ENCODE measurements at regions not wholly inside any gene's neighbourhood (a gene's known extent, or its start where the extent isn't known, plus 50 kb on each side); places are given as distances from the start of the nearest gene placed in this dataset.

DNA sequence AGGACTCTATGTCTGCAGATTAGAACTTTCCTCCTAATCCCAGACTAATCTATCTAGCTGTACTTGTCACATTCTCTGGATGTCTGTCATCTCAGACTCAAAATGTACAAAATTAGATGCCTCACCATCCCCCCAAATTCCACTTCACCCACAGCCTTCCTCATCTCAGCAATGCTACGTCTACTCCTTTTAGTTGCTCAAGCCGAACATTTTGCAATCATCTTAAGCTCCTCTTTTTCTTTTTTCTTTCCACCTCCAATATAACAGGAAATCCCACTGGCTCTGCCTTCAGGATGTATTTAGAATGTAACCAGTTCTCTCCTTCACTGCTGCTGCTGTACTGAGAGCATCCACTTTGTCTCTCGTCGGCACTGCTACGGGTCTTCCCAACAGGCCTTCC lies 1091.8 kb downstream of the TBC1D22A start:
- in situ Hi-C loops (cut with HindIII; ENCODE audit: extremely low pct_ligation_motif_present, low pct_unique_long_range_greater_than_20kb), result no loop called here
- FAIRE-seq (no peak), DNase-seq (ENCODE audit: low spot score) (no peak), ATAC-seq (no peak)
- CTCF ChIA-PET (ENCODE audit: low intra/inter-chr PET ratio, low total read pairs), result no interaction called here
- no peaks in the 10 kb centered on the region for H4K20me1 ChIP-seq (ENCODE audit: insufficient read depth, low read length)
- H3K4me2 ChIP-seq (ENCODE audit: low read depth, low read length), result no peak overlapping the region
- no peaks in the 10 kb centered on the region for H3K4me1 ChIP-seq (ENCODE audit: insufficient read depth, low read length)
- peaks cover 0 to 20% of the 10 kb centered on the region in 2 experiments; a peak in 2 of 5 replicates for H3K27me3 ChIP-seq (ENCODE audit: control insufficient read depth in 1 of 2, insufficient read depth in 2 of 2, low read length in 2 of 2)
- no peaks in the 10 kb centered on the region for H3K36me3 ChIP-seq (replicated peaks in 1 of 2; ENCODE audit: control insufficient read depth in 1 of 2, insufficient read depth in 2 of 2, low read length in 2 of 2)
- H3K79me2 ChIP-seq (ENCODE audit: insufficient read depth, low read length), result no peaks in the 10 kb centered on the region
- no peak for TF ChIP-seq ZBTB1 (CRISPR knock-in tag; IDR thresholded peaks at IDR 0.05; ENCODE audit: borderline replicate concordance)
- TF ChIP-seq MAFF (IDR thresholded peaks at IDR 0.05; ENCODE audit: low read depth, low read length), result no peak
- no peak for TF ChIP-seq ZFP37 (CRISPR knock-in tag; IDR thresholded peaks at IDR 0.05; ENCODE audit: borderline replicate concordance)
- TF ChIP-seq NFIB (CRISPR knock-in tag; IDR thresholded peaks at IDR 0.05; ENCODE audit: borderline replicate concordance), result no peak
- TF ChIP-seq, protein P1, sequence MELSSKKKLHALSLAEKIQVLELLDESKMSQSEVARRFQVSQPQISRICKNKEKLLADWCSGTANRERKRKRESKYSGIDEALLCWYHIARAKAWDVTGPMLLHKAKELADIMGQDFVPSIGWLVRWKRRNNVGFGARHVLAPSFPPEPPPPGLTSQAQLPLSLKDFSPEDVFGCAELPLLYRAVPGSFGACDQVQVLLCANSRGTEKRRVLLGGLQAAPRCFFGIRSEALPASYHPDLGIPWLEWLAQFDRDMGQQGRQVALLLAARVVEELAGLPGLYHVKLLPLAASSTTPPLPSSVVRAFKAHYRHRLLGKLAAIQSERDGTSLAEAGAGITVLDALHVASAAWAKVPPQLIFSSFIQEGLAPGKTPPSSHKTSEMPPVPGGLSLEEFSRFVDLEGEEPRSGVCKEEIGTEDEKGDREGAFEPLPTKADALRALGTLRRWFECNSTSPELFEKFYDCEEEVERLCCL (CRISPR knock-in tag; IDR thresholded peaks at IDR 0.05; ENCODE audit: borderline replicate concordance), result no peak
- TF ChIP-seq, protein P2, sequence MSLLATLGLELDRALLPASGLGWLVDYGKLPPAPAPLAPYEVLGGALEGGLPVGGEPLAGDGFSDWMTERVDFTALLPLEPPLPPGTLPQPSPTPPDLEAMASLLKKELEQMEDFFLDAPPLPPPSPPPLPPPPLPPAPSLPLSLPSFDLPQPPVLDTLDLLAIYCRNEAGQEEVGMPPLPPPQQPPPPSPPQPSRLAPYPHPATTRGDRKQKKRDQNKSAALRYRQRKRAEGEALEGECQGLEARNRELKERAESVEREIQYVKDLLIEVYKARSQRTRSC (CRISPR knock-in tag; IDR thresholded peaks at IDR 0.05; ENCODE audit: low read depth), result no peak
- WGBS (ENCODE audit: low lambda C conversion rate), result 46% methylated on average over 5 of the region's 5 CpGs
- intact Hi-C loops (cut with micrococcal nuclease; ENCODE audit: unreplicated experiment), result no loop called here
- no TSS peak for BruUV-seq (replicated peaks)
- H3K4me3 ChIP-seq (replicated peaks in 1 of 3; ENCODE audit: insufficient read depth in 1 of 3, low read depth in 2 of 3, low read length in 3 of 3), result no peak overlapping the region
- H2AFZ ChIP-seq (ENCODE audit: low read length), result no peak overlapping the region
- H3K9ac ChIP-seq (ENCODE audit: insufficient read depth, low read depth, low read length), result no peak overlapping the region
- POLR2A ChIA-PET, result no interaction called here
- H3K27ac ChIP-seq (ENCODE audit: extremely low read length, insufficient read depth, low read length), result no peak overlapping the region
- H3K9me3 ChIP-seq (ENCODE audit: low read length), result no peaks in the 10 kb centered on the region

DNA sequence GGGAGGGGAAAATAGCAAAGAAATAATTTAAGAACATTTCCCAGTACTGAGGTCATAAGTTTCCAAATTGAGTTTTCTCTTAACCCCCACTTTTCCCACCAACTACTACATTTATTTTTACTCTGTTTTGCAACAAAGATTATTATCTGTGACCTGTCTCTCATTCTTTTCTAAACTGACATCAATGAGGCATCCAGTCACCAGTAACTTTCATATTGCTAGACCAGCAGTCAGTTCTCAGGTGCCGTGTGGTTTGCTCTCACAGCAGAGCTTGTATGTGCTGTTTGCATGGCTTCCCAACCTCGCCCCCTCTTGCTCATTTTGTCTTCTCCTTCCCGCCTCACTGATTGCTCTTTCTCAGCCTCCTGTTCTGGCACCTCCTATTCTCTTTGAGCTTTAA lies 1091.3 kb downstream of the TBC1D22A start:
- in situ Hi-C loops (cut with HindIII; ENCODE audit: extremely low pct_ligation_motif_present, low pct_unique_long_range_greater_than_20kb), result no loop called here
- WGBS (ENCODE audit: low lambda C conversion rate), result 9% methylated on average over 3 of the region's 3 CpGs
- no peak for ATAC-seq
- ChIA-PET CTCF (ENCODE audit: low intra/inter-chr PET ratio, low total read pairs) (no interaction called here), POLR2A (no interaction called here)
- peaks cover 0 to 21% of the 10 kb centered on the region in 2 experiments; a peak in 2 of 5 replicates for H3K27me3 ChIP-seq (ENCODE audit: control insufficient read depth in 1 of 2, insufficient read depth in 2 of 2, low read length in 2 of 2)
- H3K36me3 ChIP-seq (replicated peaks in 1 of 2; ENCODE audit: control insufficient read depth in 1 of 2, insufficient read depth in 2 of 2, low read length in 2 of 2), result no peaks in the 10 kb centered on the region
- no peaks in the 10 kb centered on the region for H3K79me2 ChIP-seq (ENCODE audit: insufficient read depth, low read length)
- TF ChIP-seq ZNF441 (CRISPR knock-in tag; IDR thresholded peaks at IDR 0.05; ENCODE audit: borderline replicate concordance), result no peak
- TF ChIP-seq MEF2D (CRISPR knock-in tag; IDR thresholded peaks at IDR 0.05), result no peak
- no peak for TF ChIP-seq ZBTB1 (CRISPR knock-in tag; IDR thresholded peaks at IDR 0.05; ENCODE audit: borderline replicate concordance)
- no peak for TF ChIP-seq ZNF205 (CRISPR knock-in tag; IDR thresholded peaks at IDR 0.05)
- no peak overlapping the region for H3K4me3 ChIP-seq (replicated peaks in 1 of 3; ENCODE audit: insufficient read depth in 1 of 3, low read depth in 2 of 3, low read length in 3 of 3)
- intact Hi-C loops (cut with micrococcal nuclease; ENCODE audit: unreplicated experiment), result no loop called here
- no peaks in the 10 kb centered on the region for H3K9me3 ChIP-seq (ENCODE audit: low read length)
- H4K20me1 ChIP-seq (ENCODE audit: insufficient read depth, low read length), result no peaks in the 10 kb centered on the region
- FAIRE-seq, result no peak
- H2AFZ ChIP-seq (ENCODE audit: low read length), result no peak overlapping the region
- no peak overlapping the region for H3K27ac ChIP-seq (ENCODE audit: extremely low read length, insufficient read depth, low read length)
- H3K4me2 ChIP-seq (ENCODE audit: low read depth, low read length), result no peak overlapping the region
- no peak overlapping the region for H3K9ac ChIP-seq (ENCODE audit: insufficient read depth, low read depth, low read length)
- BruUV-seq (replicated peaks), result no TSS peak
- no peak for DNase-seq (ENCODE audit: low spot score)
- no peaks in the 10 kb centered on the region for H3K4me1 ChIP-seq (ENCODE audit: insufficient read depth, low read length)

Data from HepG2 (cell line).